Right renal cortex interstitium (tissue), 3 donors: ENCODE measurements at regions not wholly inside any gene's neighbourhood (a gene's known extent, or its start where the extent isn't known, plus 50 kb on each side); places are given as distances from the start of the nearest gene placed in this dataset.

ENCODE experiments used
- DNase-seq, 3 donors: peaks; one replicate each; pipeline ENCODE4 v3.0.0-alpha.2; 2013; ENCODE audit warnings: low read depth in 3 of 3, low spot score in 2 of 3

DNA sequence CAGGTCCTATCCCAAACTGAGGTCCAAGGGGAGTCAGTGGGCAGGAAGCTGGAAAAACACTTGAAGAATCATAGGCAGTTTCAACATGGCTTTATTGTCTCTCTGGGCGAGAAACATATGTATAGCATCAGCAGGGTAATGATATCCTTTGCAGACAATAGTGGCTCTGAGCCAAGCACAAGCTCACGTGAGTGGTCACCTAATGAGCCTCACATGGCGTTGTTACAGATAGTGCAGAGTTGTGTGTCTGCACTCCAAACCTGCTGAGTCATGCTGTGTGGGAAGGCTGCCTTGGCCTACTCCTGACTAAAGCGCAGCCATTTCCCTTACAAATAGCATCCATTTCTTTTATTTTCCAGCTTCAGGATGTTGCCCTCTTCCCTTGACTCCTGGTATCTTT is 105.2 kb upstream of the SYT1 start:
- DNase-seq, result no peak

DNA sequence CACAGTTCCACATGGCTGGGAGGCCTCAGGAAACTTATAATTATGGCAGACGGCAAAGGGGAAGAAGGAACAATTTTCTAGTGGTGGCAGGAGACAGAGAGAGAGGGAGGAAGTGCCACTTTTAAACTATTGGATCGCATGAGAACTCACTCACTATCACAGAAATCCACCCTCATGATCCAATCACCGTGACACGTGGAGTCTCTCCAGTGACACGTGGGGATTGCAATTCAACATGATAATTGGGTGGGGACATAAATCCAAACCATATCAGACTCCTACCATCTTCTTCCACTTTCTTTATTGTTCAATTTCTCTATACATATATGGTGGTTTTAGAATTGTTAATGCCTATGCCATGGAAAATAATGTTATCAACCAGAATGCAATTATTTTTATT is 103.7 kb upstream of the SYT1 start:
- no peak for DNase-seq

DNA sequence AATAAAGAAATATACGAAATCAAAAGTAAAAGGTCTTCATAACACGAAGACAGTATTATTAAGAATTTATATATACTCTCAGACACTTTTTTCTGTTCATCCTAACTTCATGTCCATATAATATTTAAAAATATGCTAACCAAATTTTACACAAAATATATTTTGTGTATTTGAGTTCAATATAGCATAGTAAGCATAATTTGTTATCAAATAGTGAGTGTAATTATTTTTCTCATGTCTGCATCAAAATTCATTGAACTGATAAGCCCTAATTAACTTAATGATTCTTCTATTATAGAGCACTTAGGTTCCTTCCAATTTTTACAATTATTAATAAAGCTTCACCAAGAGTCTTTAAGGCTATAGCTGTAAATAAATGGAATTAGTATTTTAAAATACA is 99.7 kb upstream of the SYT1 start:
- no peak for DNase-seq

DNA sequence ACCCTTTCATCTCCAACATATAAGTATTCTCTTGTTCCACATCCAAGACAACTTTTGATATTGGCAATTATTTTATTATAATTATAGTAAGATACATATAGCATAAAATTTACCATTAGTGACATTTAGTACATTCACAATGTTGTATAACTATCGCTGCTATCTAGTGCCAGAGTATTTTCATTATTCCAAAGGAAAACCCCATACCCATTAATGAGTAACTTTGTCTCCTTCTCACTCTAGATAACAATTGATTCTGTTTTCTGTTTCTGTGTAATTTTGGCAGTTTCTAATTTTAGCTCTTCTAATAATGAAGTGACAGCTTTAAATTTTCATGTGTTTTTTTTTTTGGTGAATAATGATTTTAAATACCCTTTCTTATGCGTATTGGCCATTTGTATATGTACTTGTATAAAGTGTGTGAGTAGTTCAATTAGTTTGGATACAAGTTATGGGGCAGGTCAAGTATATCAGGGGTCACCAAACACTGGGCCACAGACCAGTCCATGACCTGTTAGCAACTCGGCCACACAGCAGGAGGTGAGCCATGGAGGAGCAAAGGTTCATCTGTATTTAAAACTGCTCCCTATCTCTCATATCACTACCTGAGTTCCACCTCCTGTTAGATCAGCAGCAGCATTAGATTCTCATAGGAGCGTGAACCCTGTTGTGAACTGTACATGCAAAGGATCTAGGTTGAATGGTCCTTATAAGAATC is 97.2 kb upstream of the SYT1 start:
- DNase-seq, result no peak

DNA sequence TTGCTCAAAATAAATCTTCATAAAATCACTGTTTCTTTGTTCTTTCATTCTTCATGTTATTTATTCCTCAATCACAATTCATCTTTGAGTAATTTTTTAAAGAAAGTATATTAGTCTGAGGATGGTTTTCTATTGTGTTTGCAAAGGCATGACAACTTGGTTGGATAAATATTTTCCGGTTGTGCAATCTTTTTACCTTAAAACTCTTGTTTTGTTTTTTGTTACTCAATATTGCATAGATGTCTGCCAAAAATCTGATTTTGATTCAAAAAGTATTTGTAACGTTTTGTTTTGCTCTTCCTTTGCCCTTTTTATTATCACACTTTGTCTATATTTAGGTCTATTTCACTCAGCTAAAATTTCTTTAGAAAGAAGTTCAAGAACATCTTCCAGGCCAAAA is 86.2 kb upstream of the SYT1 start:
- DNase-seq, result no peak

DNA sequence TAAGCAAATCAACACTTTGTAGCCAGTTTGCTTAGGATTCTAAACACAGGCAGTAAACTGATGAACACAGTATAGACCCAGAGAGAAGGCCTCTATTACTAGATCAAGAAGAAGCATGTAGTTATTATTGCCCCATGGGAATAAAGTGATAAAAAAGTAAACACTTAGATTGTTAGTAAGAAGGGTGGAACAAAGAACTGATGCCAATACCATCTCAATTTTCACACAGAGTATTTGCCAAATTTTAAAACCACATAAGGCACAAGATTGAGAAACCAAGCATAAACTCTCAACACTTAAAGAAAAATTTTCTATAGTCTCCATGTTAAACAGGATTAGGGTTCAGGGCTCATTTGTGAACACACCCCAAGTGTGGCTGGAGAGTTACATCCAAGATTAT is 77.0 kb upstream of the SYT1 start:
- DNase-seq, result no peak

DNA sequence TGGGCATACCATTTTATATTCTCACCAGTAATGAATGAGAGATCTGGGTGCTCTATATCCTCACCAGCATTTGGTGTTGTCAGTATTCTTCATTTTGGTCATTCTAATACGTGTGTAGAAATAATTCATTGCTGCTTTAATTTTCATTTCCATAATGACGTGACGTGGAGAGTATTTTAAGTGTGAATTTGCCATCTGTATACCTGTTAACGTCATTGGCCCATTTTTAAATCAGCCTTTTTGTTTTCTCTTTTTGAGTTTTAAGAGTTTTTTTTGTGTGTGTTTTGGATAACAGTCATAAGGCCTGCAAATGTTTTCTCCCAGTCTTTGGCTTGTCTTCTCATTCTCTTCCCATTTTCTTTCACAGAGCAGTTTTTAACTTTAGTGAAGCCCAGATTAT is 74.4 kb upstream of the SYT1 start:
- no peak for DNase-seq

DNA sequence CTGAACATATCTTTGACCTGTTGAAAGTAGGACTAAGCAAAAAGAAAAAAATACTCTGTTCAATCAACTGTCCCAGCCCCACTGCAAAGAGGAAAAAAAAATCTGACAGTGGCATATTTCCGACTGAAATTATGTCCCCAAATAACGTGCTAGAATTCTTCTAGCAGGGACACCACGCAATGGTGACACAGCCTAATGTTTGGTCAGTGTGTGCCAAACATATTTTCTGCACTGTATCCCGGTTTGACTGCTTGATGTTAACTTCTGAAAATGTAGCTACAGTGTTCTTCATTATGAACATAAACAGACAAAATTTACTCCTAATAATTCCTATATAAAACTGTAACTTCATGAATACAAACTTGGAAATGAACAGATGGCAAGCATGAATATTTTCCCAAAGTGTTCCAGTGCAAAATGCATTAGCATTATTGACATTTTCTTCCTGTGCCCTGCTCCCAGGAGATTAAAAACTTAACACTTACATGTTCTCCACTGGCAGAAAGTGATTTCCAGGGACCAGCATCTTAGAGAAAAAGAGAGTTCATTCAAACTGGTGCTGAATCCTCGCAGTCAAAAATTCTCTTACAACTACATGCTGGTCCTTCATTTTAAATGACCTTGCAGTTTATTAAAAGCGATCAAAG is 72.4 kb upstream of the SYT1 start:
- DNase-seq, result no peak

DNA sequence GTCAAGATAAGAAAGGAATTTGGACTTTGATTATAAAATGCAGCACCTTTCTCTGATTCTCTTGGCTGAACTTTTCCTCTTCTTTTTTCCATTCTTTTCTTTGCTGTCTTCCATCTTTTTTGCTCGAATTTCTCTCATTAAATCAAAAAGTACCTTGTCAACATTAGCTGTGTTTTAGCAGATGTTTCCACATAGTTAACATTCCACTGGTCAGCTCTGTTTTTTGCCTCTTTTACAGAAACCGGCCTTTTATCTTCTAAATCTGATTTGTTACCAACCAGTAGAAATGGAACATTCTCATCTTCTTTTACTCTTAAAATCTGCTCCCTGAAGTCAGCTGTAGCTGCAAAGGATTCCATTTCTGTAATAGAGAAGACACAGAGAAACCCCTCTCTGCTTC is 71.1 kb upstream of the SYT1 start:
- DNase-seq, result no peak

DNA sequence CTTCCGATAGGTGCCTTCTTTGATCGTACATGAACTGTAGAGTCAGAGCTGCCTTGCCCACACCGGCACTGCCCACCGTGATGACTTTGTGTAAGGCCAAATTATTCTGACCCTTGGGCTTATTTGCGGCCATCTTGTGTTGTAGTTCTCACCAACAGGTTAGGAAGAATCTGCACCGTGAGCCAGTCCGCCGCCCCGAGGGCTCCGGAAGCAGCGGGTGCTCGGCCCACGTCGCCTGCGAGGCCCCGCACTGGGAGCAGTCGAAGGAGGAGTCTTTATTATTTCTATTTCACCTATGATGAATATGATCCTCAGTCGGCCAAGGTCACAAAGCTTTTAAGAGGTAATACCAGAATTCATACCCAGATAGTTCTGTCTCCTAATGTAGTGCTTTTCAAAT is 70.6 kb upstream of the SYT1 start:
- DNase-seq, result no peak

DNA sequence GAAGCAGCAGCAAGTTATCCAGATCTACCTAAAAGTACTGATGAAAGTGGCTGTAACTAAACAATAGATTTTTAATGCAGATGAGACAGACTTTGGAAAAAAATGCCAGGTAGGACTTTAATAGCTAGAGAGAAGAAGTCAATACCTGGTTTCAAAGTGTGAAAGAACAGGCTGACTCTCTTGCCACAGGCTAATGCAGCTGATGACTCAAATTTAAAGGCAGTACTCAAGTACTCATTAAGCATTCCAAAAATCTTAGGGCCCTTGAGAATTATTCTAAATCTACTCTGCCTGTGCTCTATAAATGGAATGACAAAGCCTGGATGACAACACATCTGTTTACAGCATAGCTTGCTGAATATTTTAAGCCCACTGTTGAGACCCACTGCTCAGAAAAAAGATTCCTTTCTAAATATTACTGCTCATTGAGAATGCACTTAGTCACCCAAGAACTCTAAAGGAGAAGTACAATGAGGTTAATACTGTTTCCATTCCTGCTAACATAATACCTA is 68.6 kb upstream of the SYT1 start:
- DNase-seq, result no peak

DNA sequence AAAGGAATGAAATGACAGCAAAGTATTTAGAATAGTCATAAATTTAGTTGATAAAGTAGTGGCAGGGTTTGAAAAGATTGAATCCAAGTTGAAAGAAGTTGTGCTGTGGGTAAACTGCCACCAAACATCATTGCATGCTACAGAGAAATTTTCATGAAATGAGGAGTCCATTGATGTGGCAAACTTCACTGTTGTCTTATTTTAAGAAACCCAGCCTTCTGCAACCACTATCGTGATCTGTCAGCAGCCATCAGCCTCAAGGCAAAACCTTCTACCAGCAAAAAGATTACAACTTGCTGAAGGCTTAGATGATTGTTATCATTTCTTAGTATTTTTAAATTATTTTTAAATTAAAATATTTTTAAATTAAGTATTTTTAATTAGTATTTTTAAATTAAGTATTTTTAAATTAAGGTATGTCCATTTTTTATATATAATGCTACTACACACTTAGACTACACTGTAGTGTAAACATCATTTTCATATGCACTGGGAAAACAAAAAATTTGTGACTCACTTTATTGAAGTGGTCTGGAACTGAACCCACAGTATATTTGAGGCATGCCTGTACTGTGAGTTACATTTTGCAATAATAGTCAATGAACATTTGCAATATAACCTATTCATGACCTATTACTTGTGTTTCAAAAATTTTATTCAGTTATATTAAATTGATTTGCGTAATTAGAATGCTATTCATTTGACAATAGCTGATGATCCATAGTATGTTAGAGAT is 67.2 kb upstream of the SYT1 start:
- no peak for DNase-seq

DNA sequence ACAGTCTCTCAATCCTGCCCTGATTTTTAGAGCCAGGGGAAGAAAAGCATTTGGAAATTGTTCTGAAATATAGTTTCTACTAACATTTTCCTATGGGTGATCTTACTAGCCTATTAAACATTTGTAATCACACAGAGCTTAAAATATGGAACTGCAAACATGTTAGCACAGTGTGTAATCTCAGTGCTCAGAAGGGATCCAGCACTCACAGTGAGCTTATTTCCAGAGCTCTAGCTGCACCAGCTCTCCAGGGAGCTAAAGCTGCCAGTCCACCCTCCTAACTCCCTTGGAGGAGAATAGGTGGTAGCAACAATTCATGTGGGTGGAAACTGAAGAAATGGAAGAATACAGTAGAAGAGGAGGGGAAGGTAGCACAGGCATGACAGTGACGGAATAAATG is 64.9 kb upstream of the SYT1 start:
- no peak for DNase-seq

DNA sequence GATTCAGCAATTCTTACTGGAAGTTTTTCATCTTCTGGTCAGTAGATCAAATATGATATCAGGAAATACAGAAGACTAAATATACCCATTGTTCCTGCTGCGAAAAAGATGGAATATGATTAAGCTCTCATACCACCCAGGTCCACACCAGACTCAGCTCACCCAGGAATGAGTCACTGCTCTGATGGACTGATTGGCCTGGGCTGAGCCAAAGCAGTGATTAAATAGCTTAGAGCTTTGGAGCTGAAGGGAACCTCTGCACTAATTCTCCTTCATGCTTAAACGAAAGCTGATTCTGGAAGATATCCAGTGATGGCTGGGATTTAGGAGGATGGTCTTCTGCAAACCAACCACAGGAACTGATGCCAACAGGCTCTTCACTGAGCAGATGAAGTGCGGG is 62.0 kb upstream of the SYT1 start:
- no peak for DNase-seq

DNA sequence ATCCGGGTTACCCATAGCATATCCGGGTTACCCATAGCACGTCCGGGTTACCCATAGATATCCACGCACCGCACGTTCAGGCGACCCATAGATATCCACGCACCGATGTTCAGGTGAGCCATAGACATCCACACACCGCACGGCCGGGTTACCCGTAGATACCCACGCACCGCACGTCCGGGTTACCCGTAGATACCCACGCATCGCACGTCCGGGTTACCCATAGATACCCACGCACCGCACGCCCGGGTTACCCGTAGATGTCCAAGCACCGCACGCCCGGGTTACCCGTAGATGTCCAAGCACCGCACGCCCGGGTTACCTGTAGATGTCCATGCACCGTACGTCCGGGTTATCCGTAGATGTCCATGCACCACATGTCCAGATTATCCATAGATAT is 60.3 kb upstream of the SYT1 start:
- DNase-seq, result no peak
